ENCODE measurements at regions not wholly inside any gene's neighbourhood (a gene's known extent, or its start where the extent isn't known, plus 50 kb on each side); places are given as distances from the start of the nearest gene placed in this dataset.

DNA sequence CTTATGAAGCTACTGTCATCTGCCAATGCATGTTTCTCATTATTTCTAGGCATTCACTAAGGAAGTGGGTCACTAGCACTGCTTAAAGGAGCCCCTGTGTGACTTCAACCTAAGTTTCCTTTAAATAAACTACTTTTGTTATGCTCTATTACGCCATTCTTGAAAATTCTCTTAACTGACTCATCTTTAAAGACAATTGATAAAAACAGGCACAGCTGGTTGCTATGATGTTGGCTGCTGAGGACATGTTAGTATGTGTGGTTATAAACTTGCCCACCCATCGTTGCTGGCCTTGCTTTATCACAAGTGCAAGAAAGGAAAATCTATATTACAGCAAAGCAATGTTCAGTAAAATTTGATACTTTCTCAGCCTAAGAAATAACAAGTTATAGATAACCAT, 75.8 kb upstream of the CNTNAP4 start:
- Histone ChIP-seq H2AFZ (no peak overlapping the region), H4K20me1 (replicated peaks; ENCODE audit: insufficient read depth) (no peaks in the 10 kb centered on the region), H3K9me2 (ENCODE audit: insufficient read depth) (no peaks in the 10 kb centered on the region), H3K27ac (ENCODE audit: low read depth) (no peak overlapping the region), H3K4me3 (no peak overlapping the region), H3F3A (replicated peaks; ENCODE audit: low read depth) (no peaks in the 10 kb centered on the region), H3K36me3 (ENCODE audit: insufficient read depth) (no peaks in the 10 kb centered on the region), H3K4me1 (ENCODE audit: insufficient read depth) (peaks cover 20% of the 10 kb centered on the region), H3K4me2 (no peak overlapping the region), H3K27me3 (ENCODE audit: insufficient read depth) (no peaks in the 10 kb centered on the region), H3K79me2 (replicated peaks; ENCODE audit: insufficient read depth) (no peaks in the 10 kb centered on the region)
- ATAC-seq (no peak), DNase-seq (ENCODE audit: low spot score) (no peak)
- TF ChIP-seq CREB1 (CRISPR knock-in tag; IDR thresholded peaks at IDR 0.05; ENCODE audit: low read depth), result no peak
- TF ChIP-seq STAT1 (IDR thresholded peaks at IDR 0.05; ENCODE audit: unreplicated experiment), result no peak
- TF ChIP-seq EZH2phosphoT487 (IDR thresholded peaks at IDR 0.05; ENCODE audit: unreplicated experiment), result no peak
- no peak for TF ChIP-seq ZNF331 (CRISPR knock-in tag; IDR thresholded peaks at IDR 0.05; ENCODE audit: low read depth)
- TF ChIP-seq JUNB (IDR thresholded peaks at IDR 0.05; ENCODE audit: unreplicated experiment), result no peak
- TF ChIP-seq, protein P1, sequence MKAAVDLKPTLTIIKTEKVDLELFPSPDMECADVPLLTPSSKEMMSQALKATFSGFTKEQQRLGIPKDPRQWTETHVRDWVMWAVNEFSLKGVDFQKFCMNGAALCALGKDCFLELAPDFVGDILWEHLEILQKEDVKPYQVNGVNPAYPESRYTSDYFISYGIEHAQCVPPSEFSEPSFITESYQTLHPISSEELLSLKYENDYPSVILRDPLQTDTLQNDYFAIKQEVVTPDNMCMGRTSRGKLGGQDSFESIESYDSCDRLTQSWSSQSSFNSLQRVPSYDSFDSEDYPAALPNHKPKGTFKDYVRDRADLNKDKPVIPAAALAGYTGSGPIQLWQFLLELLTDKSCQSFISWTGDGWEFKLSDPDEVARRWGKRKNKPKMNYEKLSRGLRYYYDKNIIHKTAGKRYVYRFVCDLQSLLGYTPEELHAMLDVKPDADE (IDR thresholded peaks at IDR 0.05), result no peak
- TF ChIP-seq, protein P2, sequence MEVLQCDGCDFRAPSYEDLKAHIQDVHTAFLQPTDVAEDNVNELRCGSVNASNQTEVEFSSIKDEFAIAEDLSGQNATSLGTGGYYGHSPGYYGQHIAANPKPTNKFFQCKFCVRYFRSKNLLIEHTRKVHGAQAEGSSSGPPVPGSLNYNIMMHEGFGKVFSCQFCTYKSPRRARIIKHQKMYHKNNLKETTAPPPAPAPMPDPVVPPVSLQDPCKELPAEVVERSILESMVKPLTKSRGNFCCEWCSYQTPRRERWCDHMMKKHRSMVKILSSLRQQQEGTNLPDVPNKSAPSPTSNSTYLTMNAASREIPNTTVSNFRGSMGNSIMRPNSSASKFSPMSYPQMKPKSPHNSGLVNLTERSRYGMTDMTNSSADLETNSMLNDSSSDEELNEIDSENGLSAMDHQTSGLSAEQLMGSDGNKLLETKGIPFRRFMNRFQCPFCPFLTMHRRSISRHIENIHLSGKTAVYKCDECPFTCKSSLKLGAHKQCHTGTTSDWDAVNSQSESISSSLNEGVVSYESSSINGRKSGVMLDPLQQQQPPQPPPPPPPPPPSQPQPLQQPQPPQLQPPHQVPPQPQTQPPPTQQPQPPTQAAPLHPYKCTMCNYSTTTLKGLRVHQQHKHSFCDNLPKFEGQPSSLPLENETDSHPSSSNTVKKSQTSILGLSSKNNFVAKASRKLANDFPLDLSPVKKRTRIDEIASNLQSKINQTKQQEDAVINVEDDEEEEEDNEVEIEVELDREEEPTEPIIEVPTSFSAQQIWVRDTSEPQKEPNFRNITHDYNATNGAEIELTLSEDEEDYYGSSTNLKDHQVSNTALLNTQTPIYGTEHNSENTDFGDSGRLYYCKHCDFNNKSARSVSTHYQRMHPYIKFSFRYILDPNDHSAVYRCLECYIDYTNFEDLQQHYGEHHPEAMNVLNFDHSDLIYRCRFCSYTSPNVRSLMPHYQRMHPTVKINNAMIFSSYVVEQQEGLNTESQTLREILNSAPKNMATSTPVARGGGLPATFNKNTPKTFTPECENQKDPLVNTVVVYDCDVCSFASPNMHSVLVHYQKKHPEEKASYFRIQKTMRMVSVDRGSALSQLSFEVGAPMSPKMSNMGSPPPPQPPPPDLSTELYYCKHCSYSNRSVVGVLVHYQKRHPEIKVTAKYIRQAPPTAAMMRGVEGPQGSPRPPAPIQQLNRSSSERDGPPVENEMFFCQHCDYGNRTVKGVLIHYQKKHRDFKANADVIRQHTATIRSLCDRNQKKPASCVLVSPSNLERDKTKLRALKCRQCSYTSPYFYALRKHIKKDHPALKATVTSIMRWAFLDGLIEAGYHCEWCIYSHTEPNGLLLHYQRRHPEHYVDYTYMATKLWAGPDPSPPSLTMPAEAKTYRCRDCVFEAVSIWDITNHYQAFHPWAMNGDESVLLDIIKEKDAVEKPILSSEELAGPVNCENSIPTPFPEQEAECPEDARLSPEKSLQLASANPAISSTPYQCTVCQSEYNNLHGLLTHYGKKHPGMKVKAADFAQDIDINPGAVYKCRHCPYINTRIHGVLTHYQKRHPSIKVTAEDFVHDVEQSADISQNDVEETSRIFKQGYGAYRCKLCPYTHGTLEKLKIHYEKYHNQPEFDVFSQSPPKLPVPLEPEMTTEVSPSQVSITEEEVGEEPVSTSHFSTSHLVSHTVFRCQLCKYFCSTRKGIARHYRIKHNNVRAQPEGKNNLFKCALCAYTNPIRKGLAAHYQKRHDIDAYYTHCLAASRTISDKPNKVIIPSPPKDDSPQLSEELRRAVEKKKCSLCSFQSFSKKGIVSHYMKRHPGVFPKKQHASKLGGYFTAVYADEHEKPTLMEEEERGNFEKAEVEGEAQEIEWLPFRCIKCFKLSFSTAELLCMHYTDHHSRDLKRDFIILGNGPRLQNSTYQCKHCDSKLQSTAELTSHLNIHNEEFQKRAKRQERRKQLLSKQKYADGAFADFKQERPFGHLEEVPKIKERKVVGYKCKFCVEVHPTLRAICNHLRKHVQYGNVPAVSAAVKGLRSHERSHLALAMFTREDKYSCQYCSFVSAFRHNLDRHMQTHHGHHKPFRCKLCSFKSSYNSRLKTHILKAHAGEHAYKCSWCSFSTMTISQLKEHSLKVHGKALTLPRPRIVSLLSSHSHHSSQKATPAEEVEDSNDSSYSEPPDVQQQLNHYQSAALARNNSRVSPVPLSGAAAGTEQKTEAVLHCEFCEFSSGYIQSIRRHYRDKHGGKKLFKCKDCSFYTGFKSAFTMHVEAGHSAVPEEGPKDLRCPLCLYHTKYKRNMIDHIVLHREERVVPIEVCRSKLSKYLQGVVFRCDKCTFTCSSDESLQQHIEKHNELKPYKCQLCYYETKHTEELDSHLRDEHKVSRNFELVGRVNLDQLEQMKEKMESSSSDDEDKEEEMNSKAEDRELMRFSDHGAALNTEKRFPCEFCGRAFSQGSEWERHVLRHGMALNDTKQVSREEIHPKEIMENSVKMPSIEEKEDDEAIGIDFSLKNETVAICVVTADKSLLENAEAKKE (CRISPR knock-in tag; IDR thresholded peaks at IDR 0.05), result no peak
- TF ChIP-seq, protein P3, sequence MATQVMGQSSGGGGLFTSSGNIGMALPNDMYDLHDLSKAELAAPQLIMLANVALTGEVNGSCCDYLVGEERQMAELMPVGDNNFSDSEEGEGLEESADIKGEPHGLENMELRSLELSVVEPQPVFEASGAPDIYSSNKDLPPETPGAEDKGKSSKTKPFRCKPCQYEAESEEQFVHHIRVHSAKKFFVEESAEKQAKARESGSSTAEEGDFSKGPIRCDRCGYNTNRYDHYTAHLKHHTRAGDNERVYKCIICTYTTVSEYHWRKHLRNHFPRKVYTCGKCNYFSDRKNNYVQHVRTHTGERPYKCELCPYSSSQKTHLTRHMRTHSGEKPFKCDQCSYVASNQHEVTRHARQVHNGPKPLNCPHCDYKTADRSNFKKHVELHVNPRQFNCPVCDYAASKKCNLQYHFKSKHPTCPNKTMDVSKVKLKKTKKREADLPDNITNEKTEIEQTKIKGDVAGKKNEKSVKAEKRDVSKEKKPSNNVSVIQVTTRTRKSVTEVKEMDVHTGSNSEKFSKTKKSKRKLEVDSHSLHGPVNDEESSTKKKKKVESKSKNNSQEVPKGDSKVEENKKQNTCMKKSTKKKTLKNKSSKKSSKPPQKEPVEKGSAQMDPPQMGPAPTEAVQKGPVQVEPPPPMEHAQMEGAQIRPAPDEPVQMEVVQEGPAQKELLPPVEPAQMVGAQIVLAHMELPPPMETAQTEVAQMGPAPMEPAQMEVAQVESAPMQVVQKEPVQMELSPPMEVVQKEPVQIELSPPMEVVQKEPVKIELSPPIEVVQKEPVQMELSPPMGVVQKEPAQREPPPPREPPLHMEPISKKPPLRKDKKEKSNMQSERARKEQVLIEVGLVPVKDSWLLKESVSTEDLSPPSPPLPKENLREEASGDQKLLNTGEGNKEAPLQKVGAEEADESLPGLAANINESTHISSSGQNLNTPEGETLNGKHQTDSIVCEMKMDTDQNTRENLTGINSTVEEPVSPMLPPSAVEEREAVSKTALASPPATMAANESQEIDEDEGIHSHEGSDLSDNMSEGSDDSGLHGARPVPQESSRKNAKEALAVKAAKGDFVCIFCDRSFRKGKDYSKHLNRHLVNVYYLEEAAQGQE (IDR thresholded peaks at IDR 0.05; ENCODE audit: unreplicated experiment), result no peak
- TF ChIP-seq NANOG (IDR thresholded peaks at IDR 0.05; ENCODE audit: borderline replicate concordance), result no peak
- peaks cover 3% of the 10 kb centered on the region; the same call in 1 of the 3 replicates for H3K4me1 Mint-ChIP-seq
- H3K4me3 Mint-ChIP-seq, result no peak overlapping the region
- peaks cover 8% of the 10 kb centered on the region for H3K27me3 Mint-ChIP-seq (ENCODE audit: insufficient read depth, low read depth, poor library complexity)
- peaks cover 73% of the 10 kb centered on the region for H3K9me3 Mint-ChIP-seq
- no peak overlapping the region for H3K27ac Mint-ChIP-seq
- H3K36me3 Mint-ChIP-seq (ENCODE audit: low read depth), result peaks cover 10% of the 10 kb centered on the region; the same call in 1 of the 3 replicates

All from GM23338 (cell line).